HL-60 (cell line): ENCODE measurements at regions not wholly inside any gene's neighbourhood (a gene's known extent, or its start where the extent isn't known, plus 50 kb on each side); places are given as distances from the start of the nearest gene placed in this dataset.
"Not testable (repeated sequence)": the region's sequence is repeated elsewhere in the genome, so short reads cannot be mapped to it uniquely, and the experiment has no call there.

ENCODE experiments used
- GABPA ChIP-seq: IDR thresholded peaks from 2 replicates; pipeline ENCODE4 v1.6.1; 2012; ENCODE audit warnings: low read depth
- TF ChIP-seq, protein P1 (sequence below): IDR thresholded peaks from one replicate; pipeline ENCODE4 v1.5.1; 2011; ENCODE audit warnings: low read length, control low read depth, inconsistent platforms; ENCODE audit not compliant: insufficient read depth
- TF ChIP-seq, protein P2 (sequence below): IDR thresholded peaks from 2 replicates; pipeline ENCODE4 v1.6.1; 2012; ENCODE audit warnings: low read depth; ENCODE audit not compliant: insufficient replicate concordance

- TF ChIP-seq, protein P1, sequence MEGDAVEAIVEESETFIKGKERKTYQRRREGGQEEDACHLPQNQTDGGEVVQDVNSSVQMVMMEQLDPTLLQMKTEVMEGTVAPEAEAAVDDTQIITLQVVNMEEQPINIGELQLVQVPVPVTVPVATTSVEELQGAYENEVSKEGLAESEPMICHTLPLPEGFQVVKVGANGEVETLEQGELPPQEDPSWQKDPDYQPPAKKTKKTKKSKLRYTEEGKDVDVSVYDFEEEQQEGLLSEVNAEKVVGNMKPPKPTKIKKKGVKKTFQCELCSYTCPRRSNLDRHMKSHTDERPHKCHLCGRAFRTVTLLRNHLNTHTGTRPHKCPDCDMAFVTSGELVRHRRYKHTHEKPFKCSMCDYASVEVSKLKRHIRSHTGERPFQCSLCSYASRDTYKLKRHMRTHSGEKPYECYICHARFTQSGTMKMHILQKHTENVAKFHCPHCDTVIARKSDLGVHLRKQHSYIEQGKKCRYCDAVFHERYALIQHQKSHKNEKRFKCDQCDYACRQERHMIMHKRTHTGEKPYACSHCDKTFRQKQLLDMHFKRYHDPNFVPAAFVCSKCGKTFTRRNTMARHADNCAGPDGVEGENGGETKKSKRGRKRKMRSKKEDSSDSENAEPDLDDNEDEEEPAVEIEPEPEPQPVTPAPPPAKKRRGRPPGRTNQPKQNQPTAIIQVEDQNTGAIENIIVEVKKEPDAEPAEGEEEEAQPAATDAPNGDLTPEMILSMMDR = not testable (repeated sequence)
- TF ChIP-seq, protein P2, sequence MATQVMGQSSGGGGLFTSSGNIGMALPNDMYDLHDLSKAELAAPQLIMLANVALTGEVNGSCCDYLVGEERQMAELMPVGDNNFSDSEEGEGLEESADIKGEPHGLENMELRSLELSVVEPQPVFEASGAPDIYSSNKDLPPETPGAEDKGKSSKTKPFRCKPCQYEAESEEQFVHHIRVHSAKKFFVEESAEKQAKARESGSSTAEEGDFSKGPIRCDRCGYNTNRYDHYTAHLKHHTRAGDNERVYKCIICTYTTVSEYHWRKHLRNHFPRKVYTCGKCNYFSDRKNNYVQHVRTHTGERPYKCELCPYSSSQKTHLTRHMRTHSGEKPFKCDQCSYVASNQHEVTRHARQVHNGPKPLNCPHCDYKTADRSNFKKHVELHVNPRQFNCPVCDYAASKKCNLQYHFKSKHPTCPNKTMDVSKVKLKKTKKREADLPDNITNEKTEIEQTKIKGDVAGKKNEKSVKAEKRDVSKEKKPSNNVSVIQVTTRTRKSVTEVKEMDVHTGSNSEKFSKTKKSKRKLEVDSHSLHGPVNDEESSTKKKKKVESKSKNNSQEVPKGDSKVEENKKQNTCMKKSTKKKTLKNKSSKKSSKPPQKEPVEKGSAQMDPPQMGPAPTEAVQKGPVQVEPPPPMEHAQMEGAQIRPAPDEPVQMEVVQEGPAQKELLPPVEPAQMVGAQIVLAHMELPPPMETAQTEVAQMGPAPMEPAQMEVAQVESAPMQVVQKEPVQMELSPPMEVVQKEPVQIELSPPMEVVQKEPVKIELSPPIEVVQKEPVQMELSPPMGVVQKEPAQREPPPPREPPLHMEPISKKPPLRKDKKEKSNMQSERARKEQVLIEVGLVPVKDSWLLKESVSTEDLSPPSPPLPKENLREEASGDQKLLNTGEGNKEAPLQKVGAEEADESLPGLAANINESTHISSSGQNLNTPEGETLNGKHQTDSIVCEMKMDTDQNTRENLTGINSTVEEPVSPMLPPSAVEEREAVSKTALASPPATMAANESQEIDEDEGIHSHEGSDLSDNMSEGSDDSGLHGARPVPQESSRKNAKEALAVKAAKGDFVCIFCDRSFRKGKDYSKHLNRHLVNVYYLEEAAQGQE = not testable (repeated sequence)
- TF ChIP-seq GABPA = not testable (repeated sequence)
These were observed 79.8 kb upstream of the SLC30A5 start for GRCh38 chr5:69014007-69014406.
